Gastrocnemius medialis (tissue), 4 donors: ENCODE measurements at regions not wholly inside any gene's neighbourhood (a gene's known extent, or its start where the extent isn't known, plus 50 kb on each side); places are given as distances from the start of the nearest gene placed in this dataset.

ENCODE experiments used
- ATAC-seq, 2 donors: fragments of 150-250 bp; one replicate each; pipeline ENCODE4 v1.9.1; 2016
- DNase-seq, 2 donors: peaks; one replicate each; pipeline ENCODE4 v3.0.0-alpha.2; 2019
- H3K27ac ChIP-seq, 4 donors: fragments of 200-600 bp; sonication (generic); 1 replicate in 1 of 4; 2 replicates in 3 of 4; pipeline ENCODE4 v1.5.1; 2016 to 2018; ENCODE audit warnings: mild to moderate bottlenecking in 2 of 4, moderate library complexity in 1 of 4
- H3K27me3 ChIP-seq, 3 donors: fragments of 200-600 bp; sonication (generic) in 2 of 3; 1 replicate in 1 of 3; 2 replicates in 2 of 3; pipeline versions ENCODE4 v1.5.1 to v1.6.0; 2016 to 2019; ENCODE audit warnings: mild to moderate bottlenecking in 1 of 3, moderate library complexity in 1 of 3
- H3K36me3 ChIP-seq, 2 donors: fragments of 200-600 bp; sonication (generic) in 1 of 2; one replicate each; pipeline ENCODE4 v1.5.1; 2017 to 2018
- H3K4me1 ChIP-seq, 2 donors: fragments of 200-600 bp; sonication (generic) in 1 of 2; one replicate each; pipeline ENCODE4 v1.5.1; 2016 to 2017; ENCODE audit warnings: mild to moderate bottlenecking in 2 of 2
- H3K4me3 ChIP-seq, 4 donors: fragments of 200-600 bp; sonication (generic) in 3 of 4; 1 replicate in 1 of 4; 2 replicates in 3 of 4; pipeline ENCODE4 v1.5.1; 2016 to 2019; ENCODE audit warnings: mild to moderate bottlenecking in 2 of 4
- H3K9me3 ChIP-seq, 3 donors: fragments of 200-600 bp; sonication (generic) in 2 of 3; 1 replicate in 1 of 3; 2 replicates in 2 of 3; pipeline ENCODE4 v1.5.1; 2016 to 2019
- CTCF ChIP-seq, 5 experiments: fragments of 450-650 bp in 3 of 5; fragments of 200-600 bp in 2 of 5; sonication (generic) in 2 of 5; IDR thresholded peaks in 4 of 5; conservative IDR thresholded peaks in 1 of 5; 1 replicate in 4 of 5; 2 replicates in 1 of 5; pipeline ENCODE4 v1.5.1; 2016 to 2019; ENCODE audit warnings: antibody characterized with exemption in 5 of 5, mild to moderate bottlenecking in 3 of 5, moderate library complexity in 3 of 5
- POLR2A ChIP-seq, 2 donors: fragments of 450-650 bp; IDR thresholded peaks; one replicate each; pipeline ENCODE4 v1.6.1; 2017; ENCODE audit warnings: antibody characterized with exemption in 2 of 2, mild to moderate bottlenecking in 2 of 2, moderate library complexity in 2 of 2
- in situ Hi-C, 4 donors: fragments of 200-750 bp; cut with MboI; loops; one replicate each; pipeline versions ENCODE4 v1.15.0 to v1.8.0; 2017; ENCODE audit warnings: low sequenced_read_pairs in 4 of 4
- intact Hi-C: fragments of 100-400 bp; cut with DNase I; formaldehyde crosslinking; loops from one replicate; pipeline ENCODE4 v1.15.1; 2023; ENCODE audit warnings: low total_unique reads

DNA sequence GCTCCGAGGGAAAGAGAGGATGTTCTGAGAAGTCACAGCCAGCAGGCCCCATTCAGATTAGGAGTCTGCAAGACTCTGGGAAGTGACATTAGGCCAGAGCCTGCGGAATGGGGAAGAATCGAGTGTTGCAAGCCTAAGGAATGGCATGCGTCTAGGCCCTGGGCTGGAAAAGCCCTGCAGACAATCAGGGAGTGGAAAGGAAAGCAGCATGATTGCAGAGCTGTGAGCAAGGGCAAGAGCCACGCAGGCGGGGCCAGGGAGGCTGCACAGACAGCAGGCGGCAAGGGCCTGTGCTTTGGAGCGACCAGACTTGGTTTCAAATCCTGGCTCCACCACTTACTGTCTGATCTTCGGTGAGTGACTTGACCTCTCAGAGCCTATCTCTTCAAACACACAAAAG, 118.2 kb downstream of the RRAGC start:
- ATAC-seq = no peak
- intact Hi-C loops = no loop called here
- H3K27ac ChIP-seq = no peak overlapping the region
- in situ Hi-C loops = no loop called here
- H3K4me1 ChIP-seq = no peaks in the 10 kb centered on the region
- DNase-seq = no peak
- H3K4me3 ChIP-seq = no peak overlapping the region
- TF ChIP-seq POLR2A (IDR thresholded peaks at IDR 0.05) (no peak), CTCF (IDR thresholded peaks at IDR 0.05 in 4 of 5, conservative IDR thresholded peaks at IDR 0.05 in 1 of 5) (no peak)
- H3K27me3 ChIP-seq = no peaks in the 10 kb centered on the region
- no peaks in the 10 kb centered on the region for H3K36me3 ChIP-seq
- no peaks in the 10 kb centered on the region for H3K9me3 ChIP-seq

- Histone ChIP-seq H3K4me3 (no peak overlapping the region), H3K36me3 (no peaks in the 10 kb centered on the region), H3K4me1 (no peaks in the 10 kb centered on the region), H3K27me3 (peaks cover 0 to 5% (median 0%) of the 10 kb centered on the region in 3 donors), H3K27ac (no peak overlapping the region), H3K9me3 (no peaks in the 10 kb centered on the region)
- intact Hi-C loops (no loop called here), in situ Hi-C loops (no loop called here)
- TF ChIP-seq CTCF (IDR thresholded peaks at IDR 0.05 in 4 of 5, conservative IDR thresholded peaks at IDR 0.05 in 1 of 5) (no peak), POLR2A (IDR thresholded peaks at IDR 0.05) (no peak)
- ATAC-seq = no peak
- no peak for DNase-seq
Observed at GRCh38 chr1:38740487-38740886, 119.1 kb downstream of the RRAGC start.

DNA sequence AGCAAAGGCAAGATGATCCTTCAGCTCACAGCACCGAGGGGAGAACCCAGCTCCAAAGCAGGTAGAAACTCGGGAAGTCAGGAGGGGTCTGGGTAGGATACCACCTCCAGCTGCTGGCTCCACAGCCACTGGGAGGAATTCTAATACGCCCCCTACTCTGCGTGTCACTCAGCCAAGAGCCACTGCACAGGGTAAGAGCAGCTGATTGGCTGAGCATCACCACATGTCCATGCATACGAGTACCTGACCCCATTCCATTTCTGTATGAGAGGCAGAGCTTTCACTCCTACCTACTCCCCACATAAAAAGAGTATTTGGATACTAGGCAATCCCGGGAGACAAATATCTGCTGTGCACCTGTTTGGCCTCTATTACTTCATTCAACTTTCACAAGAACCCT, 121.4 kb downstream of the RRAGC start:
- intact Hi-C loops = no loop called here
- in situ Hi-C loops = no loop called here
- no peak for TF ChIP-seq CTCF (IDR thresholded peaks at IDR 0.05 in 4 of 5, conservative IDR thresholded peaks at IDR 0.05 in 1 of 5)
- TF ChIP-seq POLR2A (IDR thresholded peaks at IDR 0.05) = no peak

DNA sequence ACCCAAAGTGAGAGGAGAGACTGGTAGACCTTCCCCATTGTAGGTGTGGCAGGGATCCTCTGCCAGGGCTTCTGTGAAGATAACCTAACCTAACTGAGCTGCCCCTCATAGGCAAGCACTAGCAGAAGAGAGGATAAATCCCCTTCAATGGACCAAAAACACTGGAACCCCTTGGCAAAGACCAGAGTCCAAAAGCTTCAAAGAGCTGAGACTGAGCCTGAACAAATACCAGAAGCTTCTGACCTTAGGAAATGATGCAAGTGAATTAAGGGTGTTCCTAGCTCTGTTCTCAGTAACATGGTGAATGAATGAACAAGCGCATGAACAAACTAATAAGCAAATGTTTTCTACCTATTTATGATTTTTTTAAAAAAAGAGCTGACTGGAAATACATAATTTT, 123.2 kb downstream of the RRAGC start:
- H3K27me3 ChIP-seq = peaks cover 0 to 5% (median 3%) of the 10 kb centered on the region in 3 donors
- intact Hi-C loops = no loop called here
- ATAC-seq (no peak), DNase-seq (no peak)
- in situ Hi-C loops = no loop called here
- TF ChIP-seq POLR2A (IDR thresholded peaks at IDR 0.05) (no peak), CTCF (IDR thresholded peaks at IDR 0.05 in 4 of 5, conservative IDR thresholded peaks at IDR 0.05 in 1 of 5) (no peak)
- H3K36me3 ChIP-seq = no peaks in the 10 kb centered on the region
- no peak overlapping the region for H3K4me3 ChIP-seq
- no peaks in the 10 kb centered on the region for H3K4me1 ChIP-seq
- no peaks in the 10 kb centered on the region for H3K9me3 ChIP-seq
- H3K27ac ChIP-seq = no peak overlapping the region

More for the DNA sequence above, 121.4 kb downstream of the RRAGC start:
- Histone ChIP-seq H3K36me3 (no peaks in the 10 kb centered on the region), H3K4me1 (no peaks in the 10 kb centered on the region), H3K27ac (no peak overlapping the region), H3K4me3 (no peak overlapping the region), H3K27me3 (peaks cover 0 to 5% (median 0%) of the 10 kb centered on the region in 3 donors), H3K9me3 (no peaks in the 10 kb centered on the region)
- DNase-seq (no peak), ATAC-seq (no peak)

DNA sequence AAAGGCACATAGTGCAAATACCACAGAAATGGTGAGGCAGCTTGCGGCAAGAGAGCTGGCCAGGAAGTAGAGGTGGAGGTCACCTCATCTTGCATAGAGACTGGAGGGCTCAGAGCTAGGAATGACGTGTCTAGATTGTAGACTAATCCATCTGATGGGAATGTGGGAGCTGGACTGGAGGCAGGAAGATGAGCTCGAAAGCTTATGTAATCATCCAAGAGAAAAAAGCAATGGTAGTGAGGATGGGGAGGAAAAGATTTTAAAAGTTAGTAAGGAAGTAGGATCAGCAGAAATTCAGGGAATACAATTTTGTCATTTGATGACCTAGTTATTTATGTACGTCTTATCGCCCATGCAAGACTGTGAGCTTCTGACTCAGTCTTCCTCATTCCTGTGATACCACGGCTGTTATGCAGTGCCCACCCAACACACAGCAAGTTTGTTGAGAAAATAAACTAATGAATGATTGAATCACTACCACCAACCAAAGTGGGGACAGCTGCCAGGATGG, 123.9 kb downstream of the RRAGC start:
- Histone ChIP-seq H3K4me1 (no peaks in the 10 kb centered on the region), H3K9me3 (no peaks in the 10 kb centered on the region), H3K4me3 (no peak overlapping the region), H3K27ac (no peak overlapping the region), H3K36me3 (no peaks in the 10 kb centered on the region), H3K27me3 (peaks cover 0 to 5% (median 3%) of the 10 kb centered on the region in 3 donors)
- intact Hi-C loops = no loop called here
- TF ChIP-seq CTCF (IDR thresholded peaks at IDR 0.05 in 4 of 5, conservative IDR thresholded peaks at IDR 0.05 in 1 of 5) = no peak
- no peak for TF ChIP-seq POLR2A (IDR thresholded peaks at IDR 0.05)
- DNase-seq (no peak), ATAC-seq (no peak)
- in situ Hi-C loops = no loop called here
